Endothelial cell of hepatic sinusoid (primary cell): ENCODE measurements at regions not wholly inside any gene's neighbourhood (a gene's known extent, or its start where the extent isn't known, plus 50 kb on each side); places are given as distances from the start of the nearest gene placed in this dataset.
"Not testable (repeated sequence)": the region's sequence is repeated elsewhere in the genome, so short reads cannot be mapped to it uniquely, and the experiment has no call there.

Experiments
- in situ Hi-C: cut with HindIII; loops from 2 replicates; pipeline ENCODE4 v1.10.0; 2017; ENCODE audit warnings: low sequenced_read_pairs

- in situ Hi-C loops = no loop called here
These were observed 421.3 kb downstream of the BCOR start for GRCh38 chrX:39676434-39676833.

GRCh38 chrX:39677585-39677977 is 420.2 kb downstream of the BCOR start:
- in situ Hi-C loops = no loop called here

- in situ Hi-C loops = no loop called here
These were observed 419.6 kb downstream of the BCOR start for GRCh38 chrX:39677978-39678791.

- in situ Hi-C loops = no loop called here
These were observed 418.8 kb downstream of the BCOR start for GRCh38 chrX:39678914-39679313.

- in situ Hi-C loops = no loop called here
These were observed 418.1 kb downstream of the BCOR start for GRCh38 chrX:39679497-39680157.

- in situ Hi-C loops = no loop called here
These were observed 415.9 kb downstream of the BCOR start for GRCh38 chrX:39681885-39682284.

GRCh38 chrX:39682778-39683177 is 415.0 kb downstream of the BCOR start:
- in situ Hi-C loops = no loop called here

- in situ Hi-C loops = no loop called here
These were observed 409.6 kb downstream of the BCOR start for GRCh38 chrX:39688219-39688575.

- in situ Hi-C loops = no loop called here
These were observed 409.0 kb downstream of the BCOR start for GRCh38 chrX:39688576-39689375.

GRCh38 chrX:39689376-39690104 is 408.2 kb downstream of the BCOR start:
- in situ Hi-C loops = no loop called here

- in situ Hi-C loops = no loop called here
These were observed 407.0 kb downstream of the BCOR start for GRCh38 chrX:39690541-39691415.

- in situ Hi-C loops = no loop called here
These were observed 406.0 kb downstream of the BCOR start for GRCh38 chrX:39691724-39692123.

GRCh38 chrX:39692796-39693195 is 405.0 kb downstream of the BCOR start:
- in situ Hi-C loops = no loop called here

GRCh38 chrX:39693298-39693697 is 404.5 kb downstream of the BCOR start:
- in situ Hi-C loops = no loop called here

GRCh38 chrX:39702636-39703035 is 395.1 kb downstream of the BCOR start:
- in situ Hi-C loops = not testable (repeated sequence)

- in situ Hi-C loops = no loop called here
These were observed 394.5 kb downstream of the BCOR start for GRCh38 chrX:39703307-39703706.

GRCh38 chrX:39704590-39704989 is 393.2 kb downstream of the BCOR start:
- in situ Hi-C loops = no loop called here

- in situ Hi-C loops = no loop called here
These were observed 392.5 kb downstream of the BCOR start for GRCh38 chrX:39705290-39705689.

- in situ Hi-C loops = no loop called here
These were observed 388.4 kb downstream of the BCOR start for GRCh38 chrX:39709364-39709763.

- in situ Hi-C loops = no loop called here
These were observed 387.9 kb downstream of the BCOR start for GRCh38 chrX:39709812-39710211.
